AG10803 (cell line): ENCODE measurements at regions not wholly inside any gene's neighbourhood (a gene's known extent, or its start where the extent isn't known, plus 50 kb on each side); places are given as distances from the start of the nearest gene placed in this dataset.

ENCODE experiments used
- DNase-seq: peaks from one replicate; pipeline ENCODE4 v3.0.0; 2010; ENCODE audit warnings: low read depth
- H3K4me3 ChIP-seq: 2 replicates; pipeline ENCODE4 v1.5.1; 2011; ENCODE audit warnings: mild to moderate bottlenecking, low read length, control low read depth
- TF ChIP-seq, protein P1 (sequence below): conservative IDR thresholded peaks from 2 replicates; pipeline ENCODE4 v1.5.1; 2011; ENCODE audit warnings: mild to moderate bottlenecking, low read length, control low read depth, inconsistent platforms

DNA sequence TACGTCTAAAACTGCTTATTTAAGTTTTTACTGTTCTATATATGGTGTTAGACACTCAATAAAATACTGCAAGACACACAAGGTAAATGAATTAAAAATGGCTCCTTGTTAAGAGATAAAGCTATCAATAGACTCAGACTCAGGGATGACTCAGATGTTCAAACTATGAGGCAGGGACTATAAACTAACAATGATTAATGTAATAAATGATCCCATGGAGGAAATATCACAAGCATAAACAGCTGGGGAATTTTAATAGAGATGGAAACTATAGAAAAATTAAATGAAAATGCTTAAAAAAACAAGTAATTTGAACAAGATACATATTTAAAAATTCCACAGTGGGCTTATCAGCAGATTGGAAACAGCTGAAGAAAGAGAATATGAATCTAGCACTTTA lies 650.8 kb downstream of the DCDC2C start:
- DNase-seq: no peak
- TF ChIP-seq, protein P1, sequence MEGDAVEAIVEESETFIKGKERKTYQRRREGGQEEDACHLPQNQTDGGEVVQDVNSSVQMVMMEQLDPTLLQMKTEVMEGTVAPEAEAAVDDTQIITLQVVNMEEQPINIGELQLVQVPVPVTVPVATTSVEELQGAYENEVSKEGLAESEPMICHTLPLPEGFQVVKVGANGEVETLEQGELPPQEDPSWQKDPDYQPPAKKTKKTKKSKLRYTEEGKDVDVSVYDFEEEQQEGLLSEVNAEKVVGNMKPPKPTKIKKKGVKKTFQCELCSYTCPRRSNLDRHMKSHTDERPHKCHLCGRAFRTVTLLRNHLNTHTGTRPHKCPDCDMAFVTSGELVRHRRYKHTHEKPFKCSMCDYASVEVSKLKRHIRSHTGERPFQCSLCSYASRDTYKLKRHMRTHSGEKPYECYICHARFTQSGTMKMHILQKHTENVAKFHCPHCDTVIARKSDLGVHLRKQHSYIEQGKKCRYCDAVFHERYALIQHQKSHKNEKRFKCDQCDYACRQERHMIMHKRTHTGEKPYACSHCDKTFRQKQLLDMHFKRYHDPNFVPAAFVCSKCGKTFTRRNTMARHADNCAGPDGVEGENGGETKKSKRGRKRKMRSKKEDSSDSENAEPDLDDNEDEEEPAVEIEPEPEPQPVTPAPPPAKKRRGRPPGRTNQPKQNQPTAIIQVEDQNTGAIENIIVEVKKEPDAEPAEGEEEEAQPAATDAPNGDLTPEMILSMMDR: no peak
- no peak overlapping the region for H3K4me3 ChIP-seq

DNA sequence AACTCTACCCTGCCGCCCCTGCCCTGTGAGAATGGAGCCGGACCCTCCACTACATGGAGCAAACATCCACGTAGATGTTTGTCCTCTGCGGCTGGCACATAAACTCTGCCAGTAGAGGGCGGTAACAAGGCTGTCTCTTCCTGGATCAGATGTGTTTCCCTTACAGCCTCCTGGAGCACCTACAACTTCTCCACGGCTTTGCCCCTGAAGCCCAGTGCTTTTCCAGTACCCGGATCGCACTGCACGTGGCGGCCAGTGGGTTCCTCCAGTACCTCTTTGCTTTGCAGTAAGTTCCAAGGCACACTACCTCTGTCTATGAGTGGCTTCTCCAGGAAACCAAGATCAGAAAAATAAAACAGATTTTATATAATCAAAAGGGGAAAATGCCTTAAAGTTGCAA lies 651.3 kb downstream of the DCDC2C start:
- H3K4me3 ChIP-seq: no peak overlapping the region
- TF ChIP-seq, protein P1: no peak
- DNase-seq: no peak

DNA sequence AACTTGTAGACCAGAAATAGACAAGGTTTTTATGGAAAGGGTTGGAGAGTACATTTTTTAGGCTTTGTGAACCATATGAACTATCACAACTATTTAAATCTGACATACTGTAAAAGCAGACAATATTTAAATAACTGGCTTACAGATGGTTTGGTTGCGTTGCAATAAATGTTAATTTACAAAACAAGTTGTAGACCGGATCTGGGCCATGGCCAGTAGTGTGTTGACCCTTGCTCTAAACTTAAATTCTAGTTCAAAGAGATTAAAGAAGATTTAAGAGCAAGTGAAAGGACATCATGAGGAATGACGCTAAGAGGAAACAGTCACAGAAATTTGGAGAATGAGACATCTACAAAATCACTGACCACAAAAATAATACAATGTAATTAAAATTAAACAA lies 652.7 kb downstream of the DCDC2C start:
- TF ChIP-seq, protein P1: no peak
- DNase-seq: no peak
- H3K4me3 ChIP-seq: no peak overlapping the region

DNA sequence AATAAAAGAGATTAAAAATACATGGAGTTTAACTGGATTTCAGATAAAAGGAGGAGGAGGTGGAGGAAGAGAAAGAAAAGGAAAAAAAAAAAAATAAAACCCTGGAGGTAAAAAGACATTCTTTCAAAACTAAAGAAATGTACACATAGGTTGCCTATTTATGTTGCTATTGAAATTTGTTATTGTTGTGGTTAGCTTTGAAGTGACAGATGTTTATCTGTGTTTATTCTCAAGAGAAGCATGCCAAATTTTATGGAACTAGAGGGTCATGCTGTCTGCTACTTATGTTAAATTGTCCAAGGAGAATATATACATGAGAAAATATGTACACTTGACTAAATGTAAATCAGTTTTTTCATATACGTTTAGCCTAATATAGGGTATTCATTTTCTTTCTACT lies 653.2 kb downstream of the DCDC2C start:
- DNase-seq: no peak
- no peak overlapping the region for H3K4me3 ChIP-seq
- TF ChIP-seq, protein P1: no peak

DNA sequence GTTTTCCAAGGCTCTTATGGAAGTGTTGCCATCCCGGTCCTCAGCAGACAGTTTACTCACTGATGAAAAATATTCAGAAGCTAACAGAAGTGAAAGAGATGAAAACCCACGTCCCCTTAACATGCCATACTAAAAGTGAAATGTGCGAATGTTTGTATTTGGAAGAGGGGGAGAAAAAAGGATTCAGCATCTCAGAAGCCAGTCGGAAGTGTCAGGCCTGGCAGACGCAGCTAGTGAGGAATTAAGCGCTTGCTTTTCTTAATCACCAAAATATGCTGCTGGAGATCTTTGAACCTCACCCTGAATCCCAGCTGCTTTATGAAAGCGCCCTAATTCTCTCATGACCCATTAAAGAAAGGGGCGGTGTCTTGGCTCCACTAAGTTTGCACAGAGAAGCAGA lies 653.7 kb downstream of the DCDC2C start:
- no peak for DNase-seq
- TF ChIP-seq, protein P1: no peak

DNA sequence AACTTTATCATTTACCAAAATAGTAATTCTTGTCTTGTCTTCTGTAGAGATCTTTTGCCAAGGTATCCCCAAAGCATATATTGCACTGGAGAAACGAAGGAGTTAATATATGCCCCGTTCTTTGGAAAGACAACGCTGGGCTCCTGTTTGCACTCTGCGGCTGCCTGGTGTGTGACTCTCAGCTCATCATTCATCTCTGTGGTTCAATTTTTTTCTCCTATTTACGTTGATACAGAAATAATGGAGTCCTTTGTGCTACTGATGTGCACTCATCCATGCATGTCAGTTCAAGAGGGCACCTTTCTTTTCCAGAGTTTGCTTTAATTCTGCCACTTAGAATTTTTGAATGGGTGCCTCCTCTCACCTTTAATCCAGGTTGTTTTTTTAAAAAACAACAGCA lies 655.5 kb downstream of the DCDC2C start:
- no peak for DNase-seq
- TF ChIP-seq, protein P1: no peak

More for the DNA sequence above, 653.7 kb downstream of the DCDC2C start:
- H3K4me3 ChIP-seq: no peak overlapping the region

DNA sequence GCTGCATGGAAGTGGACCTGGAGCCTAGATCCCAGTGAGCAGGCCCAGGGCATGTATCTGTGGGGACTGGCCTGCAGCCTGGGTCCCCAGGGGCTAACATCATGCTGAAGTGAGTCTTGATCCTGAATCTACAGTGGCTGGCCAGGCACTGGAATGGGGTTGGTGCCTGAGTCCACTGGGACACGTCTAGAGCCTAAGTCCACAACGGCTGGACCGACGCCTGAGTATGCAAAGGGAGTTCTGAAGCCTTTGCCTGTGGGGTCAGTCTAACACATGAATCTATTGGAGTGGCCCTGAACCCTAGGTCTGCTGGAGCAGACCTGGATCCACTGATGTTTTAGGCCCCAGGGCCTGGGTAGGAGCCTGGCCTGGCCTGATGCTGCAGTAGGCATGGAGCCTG lies 665.5 kb downstream of the DCDC2C start:
- H3K4me3 ChIP-seq: no peak overlapping the region
- TF ChIP-seq, protein P1: no peak
- DNase-seq: no peak

More for the DNA sequence above, 655.5 kb downstream of the DCDC2C start:
- no peak overlapping the region for H3K4me3 ChIP-seq
